HepG2 (cell line): ENCODE measurements at regions not wholly inside any gene's neighbourhood (a gene's known extent, or its start where the extent isn't known, plus 50 kb on each side); places are given as distances from the start of the nearest gene placed in this dataset.
A peak's percentile ranks its signal among the peaks of the same experiment; 100 is the strongest.
"Not testable (repeated sequence)": the region's sequence is repeated elsewhere in the genome, so short reads cannot be mapped to it uniquely, and the experiment has no call there.

ENCODE experiments used
- ATAC-seq: fragments of 200-7000 bp; cut with Tn5 transposase; 3 replicates; pipeline ENCODE4 v1.9.1; 2020; ENCODE audit warnings: mild to moderate bottlenecking, moderate library complexity
- BruUV-seq: library from RNA; stranded (reverse); fragments of 400-500 nt; replicated peaks from 2 replicates; lab custom pipeline; 2021; lab: Mats Ljungman, UMichigan
- CTCF ChIA-PET: fragments of 300-600 bp; formaldehyde crosslinking; extraction: SDS; loops from one replicate; lab custom pipeline; 2021; ENCODE audit warnings: low total read pairs, inconsistent platforms, low intra/inter-chr PET ratio; lab: Yijun Ruan, JAX
- POLR2A ChIA-PET: fragments of 350-600 bp; sonication (Branson Sonifier 250); formaldehyde crosslinking; loops from one replicate; lab custom pipeline; 2020; ENCODE audit warnings: antibody characterized with exemption, inconsistent platforms; lab: Yijun Ruan, JAX
- DNase-seq: peaks from one replicate; pipeline ENCODE4 v3.0.0-alpha.2; 2015; ENCODE audit warnings: low spot score
- FAIRE-seq: peaks from 3 replicates; lab custom pipeline; 2011; peaks lifted over from hg19 to GRCh38; lab: Jason Lieb, UNC
- H2AFZ ChIP-seq: one replicate; pipeline ENCODE4 v1.6.1; 2011; ENCODE audit warnings: low read length, inconsistent platforms
- H3K27ac ChIP-seq: fragments of 300-600 bp; 3 replicates; pipeline ENCODE4 v1.8.0; 2011; ENCODE audit warnings: mixed run types, mild to moderate bottlenecking, mixed read lengths, low read length, inconsistent platforms; ENCODE audit not compliant: insufficient read depth; ENCODE audit errors: extremely low read length
- H3K27me3 ChIP-seq, 2 experiments: fragments of 200-600 bp in 1 of 2; 2 replicates in 1 of 2; 3 replicates in 1 of 2; pipeline versions ENCODE4 v1.6.0 to v1.8.0; 2011; ENCODE audit warnings: low read length in 2 of 2, mild to moderate bottlenecking in 2 of 2, moderate library complexity in 2 of 2, inconsistent platforms in 1 of 2; ENCODE audit not compliant: insufficient read depth in 2 of 2, control insufficient read depth in 1 of 2
- H3K36me3 ChIP-seq, 2 experiments: fragments of 200-600 bp in 1 of 2; replicated peaks in 1 of 2; 2 replicates in 1 of 2; 3 replicates in 1 of 2; pipeline versions ENCODE4 v1.5.1 to v1.8.0; 2011; ENCODE audit warnings: low read length in 2 of 2, inconsistent platforms in 1 of 2; ENCODE audit not compliant: insufficient read depth in 2 of 2, control insufficient read depth in 1 of 2
- H3K4me1 ChIP-seq: 2 replicates; pipeline ENCODE4 v1.5.1; 2012; ENCODE audit warnings: low read length, inconsistent platforms; ENCODE audit not compliant: insufficient read depth
- H3K4me2 ChIP-seq: 2 replicates; pipeline ENCODE4 v1.6.0; 2011; ENCODE audit warnings: low read depth, low read length, inconsistent platforms
- H3K4me3 ChIP-seq, 3 experiments: fragments of 200-600 bp in 1 of 3; sonication (generic), shearing (Covaris generic) in 1 of 3; replicated peaks in 1 of 3; 2 replicates each; pipeline ENCODE4 v1.5.1; 2011 to 2016; ENCODE audit warnings: low read length in 3 of 3, inconsistent platforms in 2 of 3, low read depth in 2 of 3, mild to moderate bottlenecking in 2 of 3, control low read depth in 1 of 3, mixed read lengths in 1 of 3; ENCODE audit not compliant: insufficient read depth in 1 of 3
- H3K79me2 ChIP-seq: one replicate; pipeline ENCODE4 v1.6.1; 2011; ENCODE audit warnings: low read length, inconsistent platforms; ENCODE audit not compliant: insufficient read depth
- H3K9ac ChIP-seq: 2 replicates; pipeline ENCODE4 v1.6.0; 2011; ENCODE audit warnings: mild to moderate bottlenecking, low read depth, low read length, inconsistent platforms; ENCODE audit not compliant: insufficient read depth
- H3K9me3 ChIP-seq: 2 replicates; pipeline ENCODE4 v1.5.1; 2012; ENCODE audit warnings: mild to moderate bottlenecking, low read length
- H4K20me1 ChIP-seq: 2 replicates; pipeline ENCODE4 v1.6.0; 2011; ENCODE audit warnings: inconsistent platforms, mild to moderate bottlenecking, low read length, moderate library complexity; ENCODE audit not compliant: insufficient read depth
- WGBS: methylation state at CpG from one replicate; pipeline ENCODE4 v1.1.6; 2017; ENCODE audit warnings: low lambda C conversion rate; 5-methylcytosine and 5-hydroxymethylcytosine counted together
- in situ Hi-C: cut with HindIII; loops from 2 replicates; pipeline ENCODE4 v1.10.0; 2017; ENCODE audit warnings: low pct_unique_long_range_greater_than_20kb; ENCODE audit not compliant: extremely low pct_ligation_motif_present
- intact Hi-C: fragments of 100-400 bp; cut with micrococcal nuclease; formaldehyde crosslinking; loops from one replicate; pipeline ENCODE4 v1.10.0; 2022; ENCODE audit not compliant: unreplicated experiment

DNA sequence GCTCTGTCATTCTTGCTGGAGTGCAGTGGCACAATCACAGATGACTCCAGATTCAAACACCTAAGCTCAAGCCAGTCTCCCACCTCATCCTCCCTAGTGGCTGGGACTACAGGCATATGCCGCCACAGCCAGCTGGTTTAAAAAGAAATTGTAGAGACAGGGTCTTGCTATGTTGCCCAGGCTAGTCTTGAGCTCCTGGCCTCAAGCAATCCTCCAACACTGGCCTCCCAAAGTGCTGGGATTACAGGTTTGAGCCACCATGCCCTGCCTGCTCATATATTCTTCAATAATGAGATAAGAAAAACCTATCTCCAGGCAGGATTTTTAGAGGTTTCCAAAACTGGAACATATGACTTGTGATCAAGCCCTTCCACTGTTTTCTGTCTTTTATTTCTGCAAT, 321.4 kb downstream of the CACNA1B start:
- H3K27me3 ChIP-seq, BruUV-seq, H3K79me2 ChIP-seq, POLR2A ChIA-PET, H3K4me1 ChIP-seq, H3K27ac ChIP-seq, CTCF ChIA-PET, ATAC-seq, H3K9ac ChIP-seq, H4K20me1 ChIP-seq, in situ Hi-C loops, H3K36me3 ChIP-seq, H3K9me3 ChIP-seq, FAIRE-seq, H3K4me3 ChIP-seq, intact Hi-C loops, DNase-seq, H3K4me2 ChIP-seq, H2AFZ ChIP-seq: not testable (repeated sequence)
- whole genome bisulfite sequencing = 48% methylated on average over 1 of the region's 1 CpG

DNA sequence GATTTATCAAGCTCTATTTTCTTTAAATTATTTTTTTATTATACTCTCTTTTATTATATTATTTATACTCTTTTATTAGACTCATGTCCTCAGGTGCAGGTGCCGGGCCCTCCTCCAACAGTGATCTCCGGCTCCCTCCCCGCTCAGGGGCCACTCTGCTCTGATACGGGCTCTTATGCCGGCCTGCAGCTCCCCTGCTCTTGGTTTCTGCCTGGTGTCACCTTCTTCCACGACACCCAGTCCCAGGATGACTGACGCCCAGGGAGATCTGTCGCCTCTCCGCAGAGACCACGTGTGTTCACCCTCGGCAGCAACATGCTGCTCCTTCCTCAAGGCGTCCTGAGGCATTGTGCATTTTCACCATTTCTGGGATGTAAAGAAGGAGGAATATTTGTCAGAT, 322.3 kb downstream of the CACNA1B start:
- H3K9ac ChIP-seq, CTCF ChIA-PET, ATAC-seq, H3K27me3 ChIP-seq, H3K79me2 ChIP-seq, POLR2A ChIA-PET, H3K27ac ChIP-seq, H3K9me3 ChIP-seq, DNase-seq, BruUV-seq, H3K36me3 ChIP-seq, H4K20me1 ChIP-seq, intact Hi-C loops, H3K4me2 ChIP-seq, in situ Hi-C loops, H3K4me1 ChIP-seq, H3K4me3 ChIP-seq, H2AFZ ChIP-seq, FAIRE-seq: not testable (repeated sequence)
- WGBS = 59% methylated on average over 12 of the region's 12 CpGs

DNA sequence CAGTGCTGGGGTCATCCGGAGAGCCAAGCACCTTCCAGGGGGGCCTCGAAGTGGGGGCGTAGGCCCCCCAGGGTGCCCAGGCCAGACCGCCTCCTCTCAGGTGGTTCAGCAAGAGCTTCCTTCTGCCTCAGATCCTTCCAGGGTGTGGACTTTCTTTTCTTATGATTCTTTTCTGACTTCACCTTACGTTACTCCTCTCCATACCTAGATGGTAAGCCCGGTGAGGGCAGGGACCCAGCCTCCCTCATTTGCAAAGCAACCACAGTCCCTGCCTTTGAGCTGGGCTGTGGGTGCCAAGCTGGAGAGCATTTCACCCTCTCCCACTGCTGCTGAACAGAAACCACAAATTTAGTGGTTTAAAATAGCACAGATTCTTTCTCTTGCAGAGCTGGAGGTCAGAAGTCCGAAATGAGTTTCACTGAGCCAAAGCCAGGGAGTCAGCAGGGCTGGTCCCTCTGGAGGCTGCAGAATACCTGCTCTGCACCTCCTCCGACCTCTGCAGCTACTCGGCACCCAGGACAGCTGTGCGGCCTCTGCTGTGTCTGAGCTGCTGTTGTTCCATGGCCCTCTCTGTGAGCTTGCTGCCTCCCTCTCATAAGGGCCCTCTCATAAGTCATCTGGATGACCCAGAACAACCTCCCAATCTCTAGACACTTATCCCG, 323.0 kb downstream of the CACNA1B start:
- H3K4me1 ChIP-seq, H3K4me2 ChIP-seq, H2AFZ ChIP-seq, CTCF ChIA-PET, in situ Hi-C loops, BruUV-seq, FAIRE-seq, H3K79me2 ChIP-seq, H3K4me3 ChIP-seq, H3K36me3 ChIP-seq, H3K27ac ChIP-seq, H3K9me3 ChIP-seq, POLR2A ChIA-PET, intact Hi-C loops, H4K20me1 ChIP-seq, H3K9ac ChIP-seq, DNase-seq, H3K27me3 ChIP-seq: not testable (repeated sequence)
- WGBS = 32% methylated on average over 8 of the region's 11 CpGs
- ATAC-seq = peak; percentile 68

DNA sequence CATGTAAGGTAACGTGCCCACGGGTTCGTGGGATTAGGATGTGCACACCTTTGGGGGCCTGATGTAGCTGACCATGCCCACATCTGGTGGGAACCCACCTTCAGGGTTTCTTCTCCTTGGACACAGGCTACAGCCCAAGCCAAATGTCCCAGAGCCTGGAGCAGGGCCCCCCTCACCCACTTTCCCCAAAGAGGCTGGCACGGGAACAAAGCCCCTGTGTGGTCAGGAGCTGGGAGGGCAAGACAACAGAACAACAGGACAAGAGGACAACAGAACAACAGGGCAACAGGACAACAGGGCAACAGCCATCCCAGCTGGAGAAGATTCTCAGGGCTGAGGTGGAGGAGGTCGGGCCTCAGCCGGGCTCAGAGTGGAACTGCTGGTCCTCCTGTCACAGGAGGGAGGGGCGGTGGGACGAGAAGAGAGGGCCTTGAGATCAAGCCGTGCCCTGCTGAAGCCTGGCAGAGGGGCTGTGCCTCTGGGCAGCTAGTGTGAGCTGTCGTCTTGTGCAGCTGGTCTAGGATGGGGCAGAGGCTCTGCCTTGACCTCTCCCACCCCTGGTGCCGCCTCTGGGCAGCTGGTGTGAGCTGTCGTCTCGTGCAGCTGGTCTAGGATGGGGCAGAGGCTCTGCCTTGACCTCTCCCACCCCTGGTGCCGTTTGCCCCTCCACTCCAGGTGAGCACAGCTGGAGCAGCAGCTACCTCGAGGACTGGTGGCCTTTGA, 323.7 kb downstream of the CACNA1B start:
- DNase-seq, intact Hi-C loops, CTCF ChIA-PET, H3K4me1 ChIP-seq, H2AFZ ChIP-seq, H3K79me2 ChIP-seq, H4K20me1 ChIP-seq, H3K36me3 ChIP-seq, FAIRE-seq, BruUV-seq, H3K9me3 ChIP-seq, H3K9ac ChIP-seq, in situ Hi-C loops, H3K4me3 ChIP-seq, POLR2A ChIA-PET, H3K27ac ChIP-seq, H3K27me3 ChIP-seq, H3K4me2 ChIP-seq: not testable (repeated sequence)
- 32% methylated on average over 2 of the region's 15 CpGs for WGBS
- ATAC-seq = peak; percentile 24; the same call in 2 of the 3 replicates
